T-helper 1 cell treated with Interleukin-12 subunit alpha and Interleukin-12 subunit beta and Interleukin-4 antibody, amounts not matched to agents 30 μg/mL and 1 μg/mL, for 36 hours (primary cell): ENCODE measurements at regions not wholly inside any gene's neighbourhood (a gene's known extent, or its start where the extent isn't known, plus 50 kb on each side); places are given as distances from the start of the nearest gene placed in this dataset.

Experiments
- H3K27ac Mint-ChIP-seq: one replicate; pipeline ENCODE4 v1.8.0; 2021; ENCODE audit warnings: mild to moderate bottlenecking, mixed read lengths
- H3K27me3 Mint-ChIP-seq: one replicate; pipeline ENCODE4 v1.8.0; 2021; ENCODE audit warnings: low read depth, mixed read lengths
- H3K36me3 Mint-ChIP-seq: one replicate; pipeline ENCODE4 v1.8.0; 2021; ENCODE audit warnings: low read depth, mixed read lengths
- H3K4me1 Mint-ChIP-seq: one replicate; pipeline ENCODE4 v1.8.0; 2021; ENCODE audit warnings: low read depth, mixed read lengths
- H3K4me3 Mint-ChIP-seq: one replicate; pipeline ENCODE4 v1.8.0; 2021; ENCODE audit warnings: mild to moderate bottlenecking, moderate library complexity, mixed read lengths
- H3K9me3 Mint-ChIP-seq: one replicate; pipeline ENCODE4 v1.8.0; 2021; ENCODE audit warnings: mixed read lengths

- no peaks in the 10 kb centered on the region for H3K4me1 Mint-ChIP-seq
- H3K36me3 Mint-ChIP-seq, result no peaks in the 10 kb centered on the region
- no peak overlapping the region for H3K4me3 Mint-ChIP-seq
- no peaks in the 10 kb centered on the region for H3K9me3 Mint-ChIP-seq
- no peaks in the 10 kb centered on the region for H3K27me3 Mint-ChIP-seq
- H3K27ac Mint-ChIP-seq, result no peak overlapping the region
Measured at GRCh38 chr3:117266806-117267205, 557.2 kb downstream of the TUSC7 start.

GRCh38 chr3:117268318-117268717 is 558.7 kb downstream of the TUSC7 start:
- no peaks in the 10 kb centered on the region for H3K9me3 Mint-ChIP-seq
- no peaks in the 10 kb centered on the region for H3K27me3 Mint-ChIP-seq
- H3K27ac Mint-ChIP-seq, result no peak overlapping the region
- no peaks in the 10 kb centered on the region for H3K4me1 Mint-ChIP-seq
- no peaks in the 10 kb centered on the region for H3K36me3 Mint-ChIP-seq
- H3K4me3 Mint-ChIP-seq, result no peak overlapping the region

DNA sequence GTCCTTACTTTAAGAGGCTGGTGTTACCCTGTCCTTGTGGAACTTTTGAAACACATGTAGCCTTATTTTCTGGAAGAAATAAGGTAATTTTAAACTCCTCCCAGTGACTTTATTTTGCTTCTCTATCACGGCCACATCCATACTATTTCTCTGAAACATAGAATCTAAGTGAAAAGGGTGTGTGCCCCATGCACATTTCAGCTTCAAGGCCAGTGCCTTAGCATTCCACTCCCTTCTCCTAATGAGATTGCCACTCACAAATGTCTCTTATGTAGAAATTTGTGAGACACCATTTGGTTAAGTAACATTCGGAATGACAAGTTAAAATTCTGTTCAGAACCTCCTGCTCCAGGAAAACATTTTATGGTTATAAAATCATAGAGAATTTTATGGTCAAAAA is 562.7 kb downstream of the TUSC7 start:
- no peaks in the 10 kb centered on the region for H3K9me3 Mint-ChIP-seq
- H3K27ac Mint-ChIP-seq, result no peak overlapping the region
- no peaks in the 10 kb centered on the region for H3K27me3 Mint-ChIP-seq

GRCh38 chr3:117272876-117273523 is 563.4 kb downstream of the TUSC7 start:
- Mint-ChIP-seq H3K4me1 (no peaks in the 10 kb centered on the region), H3K27me3 (no peaks in the 10 kb centered on the region), H3K9me3 (no peaks in the 10 kb centered on the region), H3K27ac (no peak overlapping the region), H3K36me3 (no peaks in the 10 kb centered on the region), H3K4me3 (no peak overlapping the region)

More for the DNA sequence above, 562.7 kb downstream of the TUSC7 start:
- Mint-ChIP-seq H3K4me3 (no peak overlapping the region), H3K4me1 (no peaks in the 10 kb centered on the region), H3K36me3 (no peaks in the 10 kb centered on the region)

GRCh38 chr3:117277816-117278215 is 568.2 kb downstream of the TUSC7 start:
- Mint-ChIP-seq H3K27me3 (no peaks in the 10 kb centered on the region), H3K36me3 (no peaks in the 10 kb centered on the region), H3K27ac (no peak overlapping the region), H3K4me3 (no peak overlapping the region), H3K4me1 (no peaks in the 10 kb centered on the region), H3K9me3 (no peaks in the 10 kb centered on the region)

DNA sequence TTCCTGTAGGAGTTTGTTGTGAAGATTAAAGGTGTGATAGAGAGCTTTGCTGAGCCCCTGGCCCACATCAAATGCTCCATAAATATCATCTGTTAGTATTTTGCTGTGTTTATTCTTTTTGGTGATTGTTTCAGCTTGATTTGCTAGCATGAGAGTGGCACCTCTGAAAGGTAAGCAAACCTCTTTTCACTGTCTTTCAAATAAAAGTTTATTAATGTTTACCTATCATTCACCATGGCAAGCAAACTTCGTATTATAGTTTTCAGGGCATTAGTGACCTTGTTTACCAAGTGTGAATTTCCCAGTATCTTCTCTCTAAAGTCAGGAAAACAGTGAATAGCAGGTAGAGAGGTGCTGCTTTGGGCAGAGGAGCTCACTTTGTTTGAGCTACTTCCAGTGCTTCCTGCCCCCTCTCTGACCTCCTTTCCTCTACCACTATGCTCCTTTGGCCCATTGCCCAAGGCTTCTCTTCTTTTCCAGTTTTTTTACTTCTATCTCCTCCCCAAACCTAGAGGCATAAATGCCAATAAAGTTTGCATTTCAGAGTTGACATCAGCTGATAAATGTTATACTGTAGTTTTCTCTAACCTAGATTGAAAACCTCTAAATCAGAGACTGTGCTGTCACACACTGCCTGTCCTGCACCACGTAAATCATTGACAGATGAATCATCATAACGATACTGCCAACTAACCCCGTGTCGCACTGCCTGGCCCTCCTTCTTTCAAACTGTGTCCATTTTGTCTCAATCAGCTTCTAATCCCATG is 569.0 kb downstream of the TUSC7 start:
- H3K9me3 Mint-ChIP-seq, result no peaks in the 10 kb centered on the region
- no peaks in the 10 kb centered on the region for H3K27me3 Mint-ChIP-seq
- no peaks in the 10 kb centered on the region for H3K4me1 Mint-ChIP-seq

GRCh38 chr3:117281371-117281770 is 571.8 kb downstream of the TUSC7 start:
- H3K27ac Mint-ChIP-seq, result no peak overlapping the region
- no peaks in the 10 kb centered on the region for H3K4me1 Mint-ChIP-seq
- H3K36me3 Mint-ChIP-seq, result no peaks in the 10 kb centered on the region
- no peaks in the 10 kb centered on the region for H3K9me3 Mint-ChIP-seq
- H3K4me3 Mint-ChIP-seq, result no peak overlapping the region
- H3K27me3 Mint-ChIP-seq, result no peaks in the 10 kb centered on the region

More for the DNA sequence above, 569.0 kb downstream of the TUSC7 start:
- Mint-ChIP-seq H3K36me3 (no peaks in the 10 kb centered on the region), H3K4me3 (no peak overlapping the region), H3K27ac (no peak overlapping the region)

DNA sequence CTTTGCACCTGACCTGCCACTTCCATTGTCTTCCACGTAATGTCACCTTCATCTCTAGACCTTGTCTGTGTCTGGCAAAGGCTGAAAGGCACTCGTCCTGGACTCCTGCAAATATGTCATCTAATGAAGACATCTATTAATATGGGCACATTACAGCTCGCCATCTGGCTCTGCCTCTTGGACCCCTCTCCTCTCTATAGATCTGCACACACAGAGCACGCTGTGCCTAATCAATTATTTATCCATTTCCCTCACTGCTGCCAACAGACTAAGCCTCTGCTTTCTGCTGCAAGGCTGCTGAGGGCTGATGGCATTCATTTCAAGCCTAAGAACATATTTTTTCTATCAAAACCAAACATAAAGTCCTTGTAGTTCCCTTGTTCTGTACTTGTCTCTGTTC is 573.0 kb downstream of the TUSC7 start:
- no peak overlapping the region for H3K27ac Mint-ChIP-seq
- H3K9me3 Mint-ChIP-seq, result no peaks in the 10 kb centered on the region
- no peaks in the 10 kb centered on the region for H3K27me3 Mint-ChIP-seq
- H3K36me3 Mint-ChIP-seq, result no peaks in the 10 kb centered on the region
- H3K4me1 Mint-ChIP-seq, result no peaks in the 10 kb centered on the region
- no peak overlapping the region for H3K4me3 Mint-ChIP-seq

GRCh38 chr3:117285737-117286136 is 576.2 kb downstream of the TUSC7 start:
- no peaks in the 10 kb centered on the region for H3K27me3 Mint-ChIP-seq
- no peaks in the 10 kb centered on the region for H3K9me3 Mint-ChIP-seq

GRCh38 chr3:117286488-117286887 is 576.9 kb downstream of the TUSC7 start:
- H3K36me3 Mint-ChIP-seq, result no peaks in the 10 kb centered on the region
- H3K27me3 Mint-ChIP-seq, result no peaks in the 10 kb centered on the region
- no peaks in the 10 kb centered on the region for H3K4me1 Mint-ChIP-seq
- no peak overlapping the region for H3K27ac Mint-ChIP-seq
- no peaks in the 10 kb centered on the region for H3K9me3 Mint-ChIP-seq
- no peak overlapping the region for H3K4me3 Mint-ChIP-seq

More at GRCh38 chr3:117285737-117286136, 576.2 kb downstream of the TUSC7 start:
- Mint-ChIP-seq H3K27ac (no peak overlapping the region), H3K4me3 (no peak overlapping the region), H3K4me1 (no peaks in the 10 kb centered on the region), H3K36me3 (no peaks in the 10 kb centered on the region)

DNA sequence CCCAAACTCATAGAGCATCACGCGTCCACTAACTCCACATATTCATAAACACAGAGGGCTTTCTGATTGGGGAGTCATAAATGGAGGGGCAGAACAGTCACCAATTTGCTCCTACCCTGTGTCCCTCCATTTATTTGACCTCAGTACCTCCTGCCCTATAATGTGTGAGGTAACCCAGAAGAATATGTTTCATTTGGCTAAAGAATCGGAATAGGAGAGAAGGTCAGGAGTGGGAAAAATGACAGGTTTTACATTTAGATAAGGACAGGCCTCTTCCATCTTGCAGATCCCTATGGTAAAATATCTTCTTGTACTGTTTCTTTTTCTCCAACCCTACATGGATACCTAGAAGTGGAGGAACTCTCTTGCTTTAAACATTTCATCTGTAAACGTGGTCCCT is 578.0 kb downstream of the TUSC7 start:
- Mint-ChIP-seq H3K27me3 (no peaks in the 10 kb centered on the region), H3K4me1 (no peaks in the 10 kb centered on the region), H3K9me3 (no peaks in the 10 kb centered on the region), H3K36me3 (no peaks in the 10 kb centered on the region), H3K27ac (no peak overlapping the region), H3K4me3 (no peak overlapping the region)

- no peaks in the 10 kb centered on the region for H3K27me3 Mint-ChIP-seq
- H3K27ac Mint-ChIP-seq, result no peak overlapping the region
- H3K4me3 Mint-ChIP-seq, result no peak overlapping the region
- no peaks in the 10 kb centered on the region for H3K36me3 Mint-ChIP-seq
- H3K9me3 Mint-ChIP-seq, result no peaks in the 10 kb centered on the region
- H3K4me1 Mint-ChIP-seq, result no peaks in the 10 kb centered on the region
Measured at GRCh38 chr3:117291476-117291875, 581.9 kb downstream of the TUSC7 start.

GRCh38 chr3:117297065-117297464 is 587.5 kb downstream of the TUSC7 start:
- no peaks in the 10 kb centered on the region for H3K36me3 Mint-ChIP-seq
- no peak overlapping the region for H3K4me3 Mint-ChIP-seq
- H3K9me3 Mint-ChIP-seq, result no peaks in the 10 kb centered on the region
- H3K4me1 Mint-ChIP-seq, result no peaks in the 10 kb centered on the region
- no peaks in the 10 kb centered on the region for H3K27me3 Mint-ChIP-seq
- H3K27ac Mint-ChIP-seq, result no peak overlapping the region

DNA sequence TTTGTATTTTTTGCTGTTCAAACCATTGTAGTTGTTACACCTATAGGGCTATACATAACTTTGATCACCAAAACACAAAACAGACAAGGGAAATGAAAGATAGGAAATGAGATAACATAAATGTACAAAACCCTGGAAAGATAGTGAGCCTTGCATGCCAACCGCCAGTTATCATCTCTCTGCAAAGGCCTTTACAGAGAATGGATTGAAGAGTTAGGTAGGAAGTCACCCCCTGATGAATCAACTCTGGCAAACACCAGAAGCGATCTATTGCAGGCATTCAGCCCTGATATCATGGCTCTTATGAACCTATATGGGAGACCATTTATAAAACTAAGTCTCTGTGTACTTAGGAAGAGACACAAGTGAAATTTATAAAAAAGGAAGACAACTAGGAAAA is 588.0 kb downstream of the TUSC7 start:
- no peak overlapping the region for H3K4me3 Mint-ChIP-seq
- no peaks in the 10 kb centered on the region for H3K9me3 Mint-ChIP-seq
- no peaks in the 10 kb centered on the region for H3K4me1 Mint-ChIP-seq
- no peak overlapping the region for H3K27ac Mint-ChIP-seq
- H3K27me3 Mint-ChIP-seq, result no peaks in the 10 kb centered on the region
- H3K36me3 Mint-ChIP-seq, result no peaks in the 10 kb centered on the region

- Mint-ChIP-seq H3K27me3 (no peaks in the 10 kb centered on the region), H3K27ac (no peak overlapping the region)
Measured at GRCh38 chr3:117298273-117298672, 588.7 kb downstream of the TUSC7 start.

More at GRCh38 chr3:117298273-117298672, 588.7 kb downstream of the TUSC7 start:
- Mint-ChIP-seq H3K4me3 (no peak overlapping the region), H3K9me3 (no peaks in the 10 kb centered on the region), H3K4me1 (no peaks in the 10 kb centered on the region), H3K36me3 (no peaks in the 10 kb centered on the region)
